NB4 (cell line): ENCODE measurements at regions not wholly inside any gene's neighbourhood (a gene's known extent, or its start where the extent isn't known, plus 50 kb on each side); places are given as distances from the start of the nearest gene placed in this dataset.

Experiments used
- DNase-seq: peaks from one replicate; pipeline ENCODE4 v3.0.0; 2010; ENCODE audit warnings: low read depth
- H3K4me3 ChIP-seq: one replicate; pipeline ENCODE4 v1.5.1; 2011; ENCODE audit warnings: mild to moderate bottlenecking, low read depth, low read length, moderate library complexity
- CTCF ChIP-seq: IDR thresholded peaks from one replicate; pipeline ENCODE4 v1.5.1; 2012; ENCODE audit warnings: low read depth, low read length
- MAX ChIP-seq: IDR thresholded peaks from 2 replicates; pipeline ENCODE4 v1.6.1; 2011; ENCODE audit warnings: low read depth, low read length
- MYC ChIP-seq: IDR thresholded peaks from 2 replicates; pipeline ENCODE4 v1.6.1; 2011; ENCODE audit warnings: low read depth, low read length
- POLR2A ChIP-seq: IDR thresholded peaks from 2 replicates; pipeline ENCODE4 v1.6.1; 2011; ENCODE audit warnings: mild to moderate bottlenecking; ENCODE audit not compliant: insufficient read length; ENCODE audit errors: extremely low read depth

GRCh38 chr1:68320349-68320748, 88.0 kb upstream of the WLS start:
- no peak overlapping the region for H3K4me3 ChIP-seq
- DNase-seq = no peak
- TF ChIP-seq POLR2A (no peak), MAX (no peak), CTCF (no peak), MYC (no peak)

- H3K4me3 ChIP-seq = no peak overlapping the region
- no peak for TF ChIP-seq POLR2A
- no peak for TF ChIP-seq MAX
- TF ChIP-seq CTCF = no peak
- DNase-seq = no peak
Measured at GRCh38 chr1:68319907-68320306, 87.6 kb upstream of the WLS start.

DNA sequence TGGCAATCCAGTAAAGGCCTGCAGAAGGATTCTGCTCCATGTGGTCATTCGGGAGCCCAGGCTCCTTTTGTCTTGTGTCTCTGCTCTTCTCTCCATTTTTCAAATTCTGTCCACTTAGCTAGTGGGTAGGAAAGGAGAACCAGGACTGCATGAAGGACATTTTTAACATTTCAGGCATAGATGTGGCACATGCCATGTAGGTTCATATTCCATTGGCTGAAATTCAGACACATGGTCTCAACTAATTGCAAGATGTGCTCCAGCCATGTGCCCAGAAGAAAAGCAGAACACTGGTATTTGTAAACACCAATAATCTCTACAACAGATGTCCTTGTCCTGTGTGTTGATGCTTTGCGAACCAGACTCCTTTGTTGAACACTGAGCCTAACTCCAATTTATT, 85.2 kb upstream of the WLS start:
- DNase-seq = no peak
- TF ChIP-seq CTCF (no peak), POLR2A (no peak), MYC (no peak), MAX (no peak)
- H3K4me3 ChIP-seq = no peak overlapping the region

- TF ChIP-seq MYC (no peak), MAX (no peak), CTCF (no peak), POLR2A (no peak)
- DNase-seq = no peak
- no peak overlapping the region for H3K4me3 ChIP-seq
Measured at GRCh38 chr1:68314151-68314780, 81.9 kb upstream of the WLS start.

- no peak overlapping the region for H3K4me3 ChIP-seq
- TF ChIP-seq MAX (no peak), CTCF (no peak), POLR2A (no peak)
- no peak for DNase-seq
Measured at GRCh38 chr1:68313735-68314134, 81.4 kb upstream of the WLS start.

GRCh38 chr1:68308034-68308433, 75.7 kb upstream of the WLS start:
- no peak overlapping the region for H3K4me3 ChIP-seq
- no peak for DNase-seq
- TF ChIP-seq CTCF (no peak), POLR2A (no peak), MYC (no peak), MAX (no peak)
